ENCODE measurements at regions not wholly inside any gene's neighbourhood (a gene's known extent, or its start where the extent isn't known, plus 50 kb on each side); places are given as distances from the start of the nearest gene placed in this dataset.
"Not testable (repeated sequence)": the region's sequence is repeated elsewhere in the genome, so short reads cannot be mapped to it uniquely, and the experiment has no call there.

- no peak for DNase-seq
Observed at GRCh38 chr9:12329623-12329985, 363.6 kb upstream of the TYRP1 start.

GRCh38 chr9:12333966-12334365 is 359.2 kb upstream of the TYRP1 start:
- DNase-seq: not testable (repeated sequence)

- DNase-seq: no peak
Observed at GRCh38 chr9:12350775-12351174, 342.4 kb upstream of the TYRP1 start.

- no peak for DNase-seq
Observed at GRCh38 chr9:12351293-12352044, 341.7 kb upstream of the TYRP1 start.

- DNase-seq: no peak
Observed at GRCh38 chr9:12352045-12352315, 341.2 kb upstream of the TYRP1 start.

- DNase-seq: no peak
Observed at GRCh38 chr9:12363439-12363838, 329.7 kb upstream of the TYRP1 start.

- no peak for DNase-seq
Observed at GRCh38 chr9:12368569-12368968, 324.6 kb upstream of the TYRP1 start.

GRCh38 chr9:12391839-12392509 is 301.2 kb upstream of the TYRP1 start:
- DNase-seq: no peak

GRCh38 chr9:12394105-12394504 is 299.1 kb upstream of the TYRP1 start:
- no peak for DNase-seq

- DNase-seq: no peak
Observed at GRCh38 chr9:12403721-12404120, 289.5 kb upstream of the TYRP1 start.

GRCh38 chr9:12413986-12414385 is 279.2 kb upstream of the TYRP1 start:
- DNase-seq: peak; percentile 43

GRCh38 chr9:12414514-12414913 is 278.7 kb upstream of the TYRP1 start:
- DNase-seq: no peak

GRCh38 chr9:12415361-12415760 is 277.8 kb upstream of the TYRP1 start:
- no peak for DNase-seq

GRCh38 chr9:12416716-12417115 is 276.5 kb upstream of the TYRP1 start:
- peak; percentile 92 for DNase-seq

GRCh38 chr9:12424243-12424642 is 268.9 kb upstream of the TYRP1 start:
- DNase-seq: no peak

- peak; percentile 52 for DNase-seq
Observed at GRCh38 chr9:12425878-12426864, 267.0 kb upstream of the TYRP1 start.

- DNase-seq: no peak
Observed at GRCh38 chr9:12439267-12439666, 253.9 kb upstream of the TYRP1 start.

- not testable (repeated sequence) for DNase-seq
Observed at GRCh38 chr9:12441080-12441479, 252.1 kb upstream of the TYRP1 start.

GRCh38 chr9:12441506-12441905 is 251.7 kb upstream of the TYRP1 start:
- no peak for DNase-seq

GRCh38 chr9:12448246-12448645 is 244.9 kb upstream of the TYRP1 start:
- no peak for DNase-seq

GRCh38 chr9:12457237-12457636 is 235.9 kb upstream of the TYRP1 start:
- no peak for DNase-seq

- no peak for DNase-seq
Observed at GRCh38 chr9:12461763-12462460, 231.3 kb upstream of the TYRP1 start.

GRCh38 chr9:12462861-12463260 is 230.3 kb upstream of the TYRP1 start:
- no peak for DNase-seq
